GM12892 (cell line): ENCODE measurements at regions not wholly inside any gene's neighbourhood (a gene's known extent, or its start where the extent isn't known, plus 50 kb on each side); places are given as distances from the start of the nearest gene placed in this dataset.
"Not testable (repeated sequence)": the region's sequence is repeated elsewhere in the genome, so short reads cannot be mapped to it uniquely, and the experiment has no call there.

Source experiments
- DNase-seq: peaks from one replicate; pipeline ENCODE4 v3.0.0; 2011; ENCODE audit not compliant: insufficient read length
- FAIRE-seq: peaks from 2 replicates; lab custom pipeline; 2011; peaks lifted over from hg19 to GRCh38; lab: Jason Lieb, UNC
- POLR2A ChIP-seq: IDR thresholded peaks from 2 replicates; pipeline ENCODE4 v1.6.1; 2011; ENCODE audit warnings: low read depth, low read length, control low read depth
- POLR2AphosphoS5 ChIP-seq: IDR thresholded peaks from 2 replicates; pipeline ENCODE4 v1.6.1; 2011; ENCODE audit warnings: low read depth, low read length, control low read depth
- TAF1 ChIP-seq: IDR thresholded peaks from 2 replicates; pipeline ENCODE4 v1.6.1; 2011; ENCODE audit warnings: low read depth, mild to moderate bottlenecking, control low read depth, low read length, borderline replicate concordance

DNA sequence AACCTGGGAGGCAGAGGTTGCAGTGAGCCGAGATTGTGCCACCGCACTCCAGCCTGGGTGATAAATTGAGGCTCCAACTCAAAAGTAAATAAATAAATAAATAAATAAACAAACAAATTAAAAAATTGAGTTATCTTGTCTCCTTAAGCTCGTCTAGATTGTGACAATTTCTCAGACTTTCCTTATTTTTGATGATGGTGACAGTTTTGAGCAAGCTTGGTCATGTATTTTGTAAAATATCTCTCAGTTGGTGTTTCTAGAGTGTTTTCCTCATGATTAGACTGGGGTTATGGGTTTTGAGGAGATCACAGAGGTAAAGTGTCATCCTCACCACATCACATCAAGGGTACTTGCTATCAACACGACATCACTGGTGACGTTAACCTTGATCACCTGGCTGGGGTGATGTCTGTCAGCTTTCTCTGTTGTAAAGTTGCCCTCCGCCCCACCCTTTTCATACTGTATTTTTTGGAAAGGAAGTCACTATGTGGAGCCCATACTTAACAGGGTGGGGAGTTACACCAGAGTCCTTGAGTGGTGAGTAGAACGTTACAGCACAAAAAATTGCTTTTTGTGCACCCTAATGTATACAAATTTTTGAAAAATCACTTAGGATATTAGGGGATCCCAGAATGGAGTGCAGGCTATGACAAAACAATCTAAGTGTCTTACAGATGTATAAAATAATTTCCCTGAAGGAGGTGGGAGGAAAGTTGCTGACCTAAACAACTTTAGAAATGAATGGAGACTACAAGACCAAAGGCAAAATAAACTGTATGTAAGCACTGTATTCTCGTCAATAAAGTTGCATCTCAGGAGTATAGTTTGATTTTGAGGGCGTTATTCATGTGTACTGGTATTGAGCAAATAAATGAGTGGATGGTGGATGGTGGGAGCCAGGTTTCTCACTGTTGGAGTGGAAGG is 116.4 kb upstream of the SGK1 start:
- FAIRE-seq (no peak), DNase-seq (no peak)
- TF ChIP-seq POLR2AphosphoS5 (no peak), POLR2A (no peak)

GRCh38 chr6:134432036-134432435 is 114.1 kb upstream of the SGK1 start:
- DNase-seq (no peak), FAIRE-seq (no peak)
- TF ChIP-seq POLR2A: no peak
- TF ChIP-seq POLR2AphosphoS5: no peak
- no peak for TF ChIP-seq TAF1

DNA sequence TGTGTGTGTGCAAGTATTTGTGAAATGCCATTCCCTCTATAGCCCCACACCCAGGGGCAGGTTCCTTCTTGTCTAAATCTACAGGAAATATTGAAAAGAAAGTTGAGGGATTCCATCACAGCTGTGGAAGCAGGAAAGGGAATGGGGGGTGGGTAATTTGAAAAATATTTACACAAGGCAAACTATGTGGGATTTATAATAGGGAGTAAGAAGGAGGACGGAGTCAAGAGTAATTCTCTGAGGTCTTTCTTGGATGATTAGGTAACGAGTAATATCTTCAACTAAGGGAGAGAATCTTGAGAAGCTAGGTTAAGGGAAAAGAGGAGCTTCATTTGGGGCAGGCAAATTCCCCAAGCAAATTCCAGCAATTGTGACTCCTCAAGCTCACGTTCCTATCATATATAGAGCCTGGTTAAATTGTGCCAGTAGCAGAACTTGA is 113.5 kb upstream of the SGK1 start:
- FAIRE-seq (no peak), DNase-seq (no peak)
- TF ChIP-seq TAF1: no peak
- no peak for TF ChIP-seq POLR2AphosphoS5
- TF ChIP-seq POLR2A: no peak

GRCh38 chr6:134429861-134430380 is 112.0 kb upstream of the SGK1 start:
- TF ChIP-seq POLR2A (no peak), POLR2AphosphoS5 (no peak), TAF1 (no peak)
- DNase-seq: no peak
- FAIRE-seq: no peak

- DNase-seq (no peak), FAIRE-seq (no peak)
- TF ChIP-seq POLR2AphosphoS5 (no peak), POLR2A (no peak), TAF1 (no peak)
Observed at GRCh38 chr6:134427721-134428120, 109.8 kb upstream of the SGK1 start.

GRCh38 chr6:134426623-134427022 is 108.7 kb upstream of the SGK1 start:
- no peak for TF ChIP-seq TAF1
- TF ChIP-seq POLR2AphosphoS5: no peak
- TF ChIP-seq POLR2A: no peak
- DNase-seq: no peak
- FAIRE-seq: no peak

- not testable (repeated sequence) for FAIRE-seq
Observed at GRCh38 chr6:134425917-134426316, 108.0 kb upstream of the SGK1 start.

GRCh38 chr6:134425513-134425912 is 107.6 kb upstream of the SGK1 start:
- TF ChIP-seq TAF1 (no peak), POLR2AphosphoS5 (no peak), POLR2A (no peak)
- DNase-seq (no peak), FAIRE-seq (no peak)

More at GRCh38 chr6:134425917-134426316, 108.0 kb upstream of the SGK1 start:
- DNase-seq: not testable (repeated sequence)

- FAIRE-seq (no peak), DNase-seq (no peak)
- TF ChIP-seq POLR2AphosphoS5: no peak
- TF ChIP-seq POLR2A: no peak
- no peak for TF ChIP-seq TAF1
Observed at GRCh38 chr6:134424798-134425170, 106.9 kb upstream of the SGK1 start.

- no peak for FAIRE-seq
- TF ChIP-seq TAF1 (no peak), POLR2AphosphoS5 (no peak), POLR2A (no peak)
- no peak for DNase-seq
Observed at GRCh38 chr6:134424165-134424797, 106.4 kb upstream of the SGK1 start.

DNA sequence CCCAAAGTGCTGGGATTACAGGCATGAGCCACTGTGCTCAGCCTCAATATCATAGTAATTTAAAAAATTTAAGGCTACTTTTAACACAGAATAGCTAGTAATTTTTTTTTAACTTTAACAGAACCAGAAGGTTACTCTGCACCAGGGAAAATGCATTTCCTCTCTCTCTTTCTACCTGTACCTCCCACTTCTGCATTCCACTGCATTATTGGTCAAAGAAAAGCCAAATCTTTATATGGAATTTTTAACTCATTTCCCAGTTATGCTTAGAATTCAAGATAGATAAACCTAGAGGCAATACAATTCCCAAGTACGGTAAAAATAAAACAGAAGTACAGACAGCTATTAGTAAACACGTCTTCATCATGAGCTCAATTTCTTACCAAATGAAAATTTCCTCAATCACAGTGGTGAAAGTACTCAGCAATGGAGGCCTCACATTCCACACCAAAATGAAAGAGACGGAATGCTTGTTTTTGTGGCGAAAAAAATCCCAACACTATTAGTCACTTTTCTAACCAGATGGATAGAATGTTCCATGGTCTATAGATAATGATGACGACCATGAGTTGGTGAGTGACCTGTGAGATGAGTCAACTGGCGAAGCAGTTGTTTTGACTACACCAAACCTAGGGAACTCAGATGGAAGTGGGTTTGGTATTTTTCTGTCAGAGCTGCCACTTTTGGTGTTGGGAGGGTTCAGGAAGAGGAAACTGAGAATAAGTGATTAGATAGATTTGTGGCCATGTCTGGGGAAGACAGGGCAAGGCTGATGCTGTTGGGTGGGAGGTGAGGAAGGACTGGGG is 104.7 kb upstream of the SGK1 start:
- FAIRE-seq (no peak), DNase-seq (no peak)
- TF ChIP-seq TAF1: no peak
- TF ChIP-seq POLR2AphosphoS5: no peak
- no peak for TF ChIP-seq POLR2A
